HG03066 (cell line): ENCODE measurements at regions not wholly inside any gene's neighbourhood (a gene's known extent, or its start where the extent isn't known, plus 50 kb on each side); places are given as distances from the start of the nearest gene placed in this dataset.

ENCODE experiments used
- ATAC-seq: cut with Tn5 transposase; IDR thresholded peaks from one replicate; pipeline ENCODE4 v1.9.1; 2021; ENCODE audit warnings: low read depth; ENCODE audit not compliant: unreplicated experiment

- ATAC-seq = no peak
These were observed 148.2 kb upstream of the MLN start for GRCh38 chr6:33952016-33952415.

DNA sequence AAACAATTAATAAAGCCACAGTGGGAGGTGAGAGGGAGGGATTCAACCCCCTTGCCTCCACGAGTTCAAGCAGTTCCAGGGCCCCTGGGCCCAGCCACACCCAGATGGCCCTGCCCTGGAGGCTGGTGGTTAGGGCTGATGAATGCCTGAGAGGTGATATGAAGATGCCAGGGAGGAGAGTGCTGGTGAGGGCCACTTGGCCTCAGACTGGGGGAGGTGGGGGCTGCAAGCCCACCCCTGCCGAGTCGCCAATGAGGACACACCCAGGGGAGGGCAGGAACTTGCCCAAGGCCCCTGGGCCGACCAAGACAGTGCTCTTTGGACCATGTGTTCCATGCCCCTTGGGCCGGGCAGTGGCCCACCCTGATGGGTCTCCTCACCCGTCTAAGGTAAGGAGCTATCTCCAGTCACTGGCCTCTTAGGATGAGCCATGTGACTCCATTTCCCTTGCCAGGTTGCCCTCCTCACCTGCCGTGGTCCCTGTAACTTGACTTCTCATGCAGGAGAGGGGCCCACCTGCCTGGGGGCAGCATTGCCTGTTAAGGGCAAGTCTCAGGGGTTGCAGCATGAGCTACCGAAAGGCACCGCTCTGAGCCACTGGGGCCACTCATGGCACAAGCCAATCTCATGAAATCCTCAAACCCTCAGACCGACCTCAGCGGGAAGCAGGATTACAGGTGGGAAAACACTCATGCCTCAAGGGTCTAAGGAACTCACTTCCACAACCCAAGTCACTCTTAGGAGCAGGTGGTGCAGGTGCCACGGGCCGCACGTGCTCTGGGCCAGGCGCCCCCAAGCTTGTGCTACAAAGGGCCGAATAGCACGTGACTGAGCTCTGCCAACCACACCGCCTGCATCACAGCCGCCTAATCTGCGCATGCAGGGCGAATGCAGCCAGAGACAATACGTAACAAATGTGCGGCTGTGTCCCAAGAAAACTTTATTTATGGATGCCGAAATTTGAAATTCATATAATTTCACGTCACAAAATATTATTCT lies 147.4 kb upstream of the MLN start:
- ATAC-seq = no peak

DNA sequence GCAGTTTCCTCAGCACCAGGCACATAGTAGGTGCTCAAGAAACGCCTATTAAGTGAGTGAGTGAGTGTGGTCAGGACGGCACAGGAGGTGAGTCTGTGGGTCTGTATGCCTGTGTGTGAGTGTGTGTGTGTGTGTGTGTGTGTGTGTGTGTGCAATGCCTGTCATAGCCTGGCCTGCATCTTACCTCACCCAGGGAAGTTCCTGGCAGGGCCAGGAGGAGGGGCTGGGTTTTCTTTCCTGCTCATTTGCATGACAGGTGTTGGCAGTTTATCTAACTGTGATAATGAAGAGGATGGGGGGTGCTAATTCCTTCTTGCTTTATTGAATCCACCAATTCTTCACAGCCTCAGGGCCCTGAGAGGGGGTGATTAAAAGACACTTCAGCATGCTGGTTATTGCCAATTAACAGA lies 146.7 kb upstream of the MLN start:
- no peak for ATAC-seq

DNA sequence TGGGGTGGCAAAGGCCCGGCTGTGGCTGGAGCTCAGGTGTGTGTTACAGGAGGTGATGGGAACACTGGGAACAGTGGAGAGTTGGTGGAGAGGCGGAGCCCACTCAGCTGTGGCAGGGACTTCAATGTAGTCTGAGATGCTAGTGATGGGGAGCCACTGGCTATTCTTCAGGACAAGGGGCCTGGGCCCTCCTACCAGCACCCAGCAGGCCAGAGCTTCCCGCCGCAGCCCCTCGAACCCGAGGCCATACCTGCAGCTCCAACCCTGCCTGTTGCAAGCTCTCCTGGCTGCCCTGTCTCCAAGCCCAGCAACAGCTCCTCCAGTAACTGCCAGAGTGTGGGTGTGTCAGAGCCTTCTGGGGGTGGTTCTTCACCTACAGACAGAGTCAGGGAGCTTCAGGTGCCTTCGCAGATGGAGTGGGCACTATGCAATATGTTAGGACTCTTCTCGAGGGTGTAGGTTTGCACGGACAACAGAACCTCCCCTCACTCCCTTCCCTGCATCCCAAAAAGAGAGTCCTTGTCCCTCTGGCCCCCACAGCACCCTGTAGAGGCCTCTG lies 146.2 kb upstream of the MLN start:
- no peak for ATAC-seq

DNA sequence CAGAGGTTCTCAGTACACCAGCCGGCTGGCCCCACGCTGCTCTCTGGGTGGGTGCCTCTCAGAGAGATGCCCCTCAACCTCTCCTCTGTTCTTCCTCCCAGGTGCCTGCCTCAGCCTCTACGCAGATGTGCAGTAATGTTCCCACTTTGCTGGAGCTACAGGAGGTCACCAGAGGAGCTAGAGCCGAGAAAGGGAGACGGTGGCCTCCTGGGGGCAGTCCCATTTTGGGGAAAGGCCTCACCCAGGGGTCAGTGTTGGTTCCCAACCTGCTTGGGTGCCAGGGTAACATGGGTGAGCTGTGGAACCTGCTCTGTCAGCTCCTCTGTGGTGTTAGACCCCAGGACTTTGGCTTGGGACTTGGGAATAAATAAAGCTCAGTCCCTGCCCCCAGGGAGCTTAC lies 145.3 kb upstream of the MLN start:
- ATAC-seq = no peak

DNA sequence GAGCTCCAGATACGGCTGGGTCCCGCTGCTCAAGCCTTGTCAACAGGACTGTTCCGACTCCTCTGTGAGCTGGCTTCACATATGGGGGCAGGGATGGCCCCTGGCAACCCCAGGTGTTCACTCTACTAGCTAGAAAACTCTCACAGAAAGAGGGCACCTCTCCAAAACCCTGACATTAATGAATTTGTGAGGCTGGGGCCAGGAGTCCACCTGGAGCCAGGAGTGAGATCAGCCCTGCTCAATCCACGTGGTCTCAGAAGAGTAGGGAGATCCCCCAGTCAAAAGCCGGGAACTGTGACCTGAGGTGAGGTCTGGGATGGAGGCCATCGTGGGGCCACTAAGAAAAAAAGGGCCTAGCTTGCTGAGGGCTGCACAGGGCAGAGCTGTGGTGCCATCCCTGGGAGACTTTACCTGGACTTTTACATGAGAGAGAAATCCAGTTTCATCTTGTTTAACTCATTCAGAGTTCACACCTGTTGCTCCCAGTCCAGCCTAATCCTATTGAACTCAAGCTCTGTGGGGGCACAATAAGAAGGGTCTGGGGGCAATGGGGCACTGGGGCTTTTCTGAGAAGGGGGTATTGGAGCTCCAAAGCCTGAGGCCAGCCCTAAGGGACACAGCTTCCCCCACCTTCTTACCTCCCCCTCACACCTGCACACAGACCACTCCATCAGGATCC lies 144.3 kb upstream of the MLN start:
- no peak for ATAC-seq

- ATAC-seq = no peak
These were observed 143.2 kb upstream of the MLN start for GRCh38 chr6:33947047-33947446.

GRCh38 chr6:33945931-33946330 lies 142.1 kb upstream of the MLN start:
- no peak for ATAC-seq

- no peak for ATAC-seq
These were observed 141.0 kb upstream of the MLN start for GRCh38 chr6:33944686-33945411.

- ATAC-seq = no peak
These were observed 133.1 kb upstream of the MLN start for GRCh38 chr6:33936886-33937285.

- no peak for ATAC-seq
These were observed 131.8 kb upstream of the MLN start for GRCh38 chr6:33935439-33936080.

DNA sequence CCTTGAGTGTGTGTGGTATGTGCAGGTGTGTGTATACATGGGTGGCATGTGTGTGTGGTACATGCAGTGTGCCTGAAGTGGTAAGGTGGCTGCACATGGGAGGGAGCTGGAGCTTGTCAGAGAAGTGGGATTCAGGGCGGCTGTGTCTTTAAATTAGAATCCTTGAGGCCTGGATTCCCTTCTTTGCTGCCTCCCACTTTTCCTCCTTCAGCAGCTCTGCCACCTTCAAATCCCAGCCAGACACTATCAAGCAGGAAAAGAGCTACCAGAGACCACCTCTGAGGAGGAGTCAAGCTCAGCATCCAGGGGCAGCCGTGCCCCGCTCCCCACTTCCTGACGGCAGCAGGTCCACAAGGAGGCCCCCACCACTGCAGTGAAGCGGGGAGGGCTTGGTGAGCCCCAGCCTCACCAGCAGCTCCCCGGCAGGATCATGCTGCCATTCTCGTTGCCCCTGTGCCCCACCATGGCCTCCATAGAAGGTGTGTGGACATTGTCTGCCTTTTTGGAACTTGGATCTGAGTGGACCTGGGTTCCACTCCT lies 131.0 kb upstream of the MLN start:
- ATAC-seq = no peak

DNA sequence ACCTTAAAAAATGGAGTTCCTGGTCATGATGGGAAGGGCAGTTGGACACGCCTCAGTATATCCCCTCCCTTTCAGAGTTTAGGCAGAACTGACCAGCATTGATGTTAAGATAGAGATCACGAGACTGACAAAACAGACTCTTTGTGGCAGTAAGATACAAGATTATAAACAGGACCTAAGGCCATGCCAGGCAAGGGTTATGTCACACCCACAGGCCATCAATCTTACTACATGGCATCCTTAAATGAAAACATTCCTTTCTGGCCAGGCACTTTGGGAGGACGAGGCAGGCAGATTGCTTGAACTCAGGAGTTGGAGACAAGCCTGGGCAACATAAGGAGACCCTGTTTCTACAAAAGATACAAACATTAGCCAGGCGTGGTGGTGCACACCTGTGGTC lies 129.3 kb upstream of the MLN start:
- ATAC-seq = no peak

- ATAC-seq = no peak
These were observed 128.0 kb upstream of the MLN start for GRCh38 chr6:33931799-33932198.

GRCh38 chr6:33929575-33930288 lies 125.9 kb upstream of the MLN start:
- no peak for ATAC-seq

DNA sequence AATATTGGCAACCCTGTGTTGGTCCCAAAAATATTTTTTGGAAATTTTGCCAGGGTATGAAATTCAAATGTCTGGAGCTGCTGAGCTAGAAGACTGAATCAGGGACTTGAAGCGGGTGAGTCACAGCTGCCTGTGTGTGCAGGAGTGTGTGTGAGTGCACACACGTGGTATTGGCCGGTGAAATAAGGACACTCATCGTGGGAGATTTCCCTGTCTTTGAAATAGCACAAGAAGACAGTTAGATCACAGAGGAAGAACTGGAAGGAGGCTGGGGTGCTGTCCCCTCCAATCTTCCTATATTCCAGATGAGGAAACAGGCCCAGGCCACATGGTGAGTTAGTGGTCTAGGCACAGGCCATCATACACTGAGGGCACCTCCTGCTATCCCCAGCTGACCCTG lies 123.8 kb upstream of the MLN start:
- no peak for ATAC-seq

DNA sequence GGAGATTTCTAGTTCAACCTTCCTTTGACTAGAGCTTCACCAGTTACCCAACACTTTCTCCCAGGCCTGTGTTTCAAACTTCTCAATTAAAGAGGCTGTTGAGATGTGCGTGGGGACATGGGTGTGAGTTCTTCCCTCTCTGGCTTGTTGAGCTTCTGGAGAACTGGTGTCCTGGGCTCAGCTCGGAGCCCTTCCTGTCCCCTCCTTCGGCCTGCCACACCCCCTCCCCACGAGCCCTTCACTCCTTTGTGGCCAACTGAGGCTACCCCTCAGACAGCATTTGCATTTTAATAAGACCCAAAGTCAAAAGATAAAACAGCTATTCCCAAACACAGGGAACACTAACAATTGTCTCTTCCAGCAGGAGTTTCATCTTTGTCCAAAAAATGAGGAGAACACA lies 123.3 kb upstream of the MLN start:
- ATAC-seq = no peak

DNA sequence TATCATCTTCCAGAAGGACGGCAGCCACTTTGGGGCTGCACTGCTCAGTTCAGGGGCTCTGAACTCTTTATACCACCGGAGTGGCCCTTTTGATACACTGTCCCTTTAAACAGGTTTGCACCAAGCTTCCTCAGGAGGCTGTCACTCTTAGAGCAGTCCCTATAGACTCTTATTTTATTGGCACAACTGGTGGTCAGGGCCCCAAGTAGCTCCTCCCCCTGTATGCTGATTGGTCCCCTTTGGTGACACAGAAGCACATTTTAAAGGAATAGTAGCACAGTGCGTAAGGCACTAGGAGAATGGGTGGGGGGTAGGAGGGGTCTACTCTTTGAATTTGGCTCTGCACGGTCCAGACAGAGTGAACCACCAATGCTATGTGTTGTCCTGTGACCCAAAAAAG lies 122.6 kb upstream of the MLN start:
- no peak for ATAC-seq

- no peak for ATAC-seq
These were observed 122.1 kb upstream of the MLN start for GRCh38 chr6:33925936-33926335.

DNA sequence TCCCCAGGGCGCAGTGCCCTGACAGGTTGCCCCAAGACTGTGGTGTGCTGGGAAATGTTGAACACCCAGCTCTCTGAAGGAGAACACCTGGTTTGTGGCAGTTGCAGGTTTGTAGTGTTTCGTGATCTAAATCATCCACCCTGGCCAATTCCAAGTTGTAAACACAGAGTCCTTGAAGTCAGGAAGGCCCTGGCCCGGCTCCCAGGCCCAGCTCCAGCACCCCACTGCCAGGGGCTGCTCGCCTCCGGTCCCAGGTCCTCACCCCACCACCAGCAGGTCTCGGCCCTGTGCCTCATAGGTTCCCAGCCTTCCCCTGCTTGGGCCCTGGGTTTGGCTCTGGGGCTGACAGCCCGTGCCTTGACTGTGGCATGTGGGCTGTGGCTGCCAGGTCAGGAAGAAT lies 121.4 kb upstream of the MLN start:
- ATAC-seq = no peak
